ENCODE measurements at regions not wholly inside any gene's neighbourhood (a gene's known extent, or its start where the extent isn't known, plus 50 kb on each side); places are given as distances from the start of the nearest gene placed in this dataset.

- no peak for TF ChIP-seq POLR2A (IDR thresholded peaks at IDR 0.05)
- no peak for TF ChIP-seq CTCF (IDR thresholded peaks at IDR 0.05)
These were observed 402.7 kb upstream of the SALL3 start for GRCh38 chr18:78576967-78577366.
